D341Med (cell line): ENCODE measurements at regions not wholly inside any gene's neighbourhood (a gene's known extent, or its start where the extent isn't known, plus 50 kb on each side); places are given as distances from the start of the nearest gene placed in this dataset.

Source experiments
- DNase-seq: peaks from one replicate; pipeline ENCODE4 v3.0.0; 2012; ENCODE audit warnings: low spot score

DNA sequence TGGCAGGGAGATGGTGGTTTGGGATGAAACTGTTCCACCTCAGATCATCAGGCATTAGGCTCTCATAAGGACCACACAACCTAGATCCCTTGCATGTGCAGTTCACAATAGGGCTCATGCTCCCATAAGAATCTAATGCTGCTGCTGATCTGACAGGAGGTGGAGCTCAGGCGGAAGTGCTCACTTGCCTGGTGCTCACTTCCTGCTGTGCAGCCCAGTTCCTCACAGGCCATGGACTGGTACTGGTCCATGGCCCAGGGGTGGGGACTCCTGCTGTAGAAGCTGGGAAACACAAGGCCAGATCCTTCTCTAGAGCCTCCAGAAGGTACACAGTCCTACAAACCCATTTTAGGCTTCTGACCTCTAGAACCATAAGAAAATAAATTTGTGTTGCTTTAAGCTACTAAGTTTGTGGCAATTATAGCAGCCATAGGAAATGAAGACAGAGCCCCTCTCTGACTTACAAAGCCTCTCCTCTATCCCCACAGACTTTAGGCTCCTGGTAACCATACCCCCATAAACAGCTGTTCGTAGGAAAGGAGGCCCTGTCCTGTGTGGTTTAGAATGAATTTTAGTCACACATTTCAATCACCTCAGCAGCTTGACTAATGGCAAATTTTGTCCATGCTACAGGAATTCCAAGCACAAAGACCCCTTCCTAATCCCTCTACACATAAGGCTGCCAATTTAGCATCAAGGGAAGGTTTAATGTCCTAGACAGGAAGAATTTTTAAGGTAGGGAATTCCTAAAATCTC lies 206.1 kb upstream of the PHYHIPL start:
- DNase-seq = no peak

DNA sequence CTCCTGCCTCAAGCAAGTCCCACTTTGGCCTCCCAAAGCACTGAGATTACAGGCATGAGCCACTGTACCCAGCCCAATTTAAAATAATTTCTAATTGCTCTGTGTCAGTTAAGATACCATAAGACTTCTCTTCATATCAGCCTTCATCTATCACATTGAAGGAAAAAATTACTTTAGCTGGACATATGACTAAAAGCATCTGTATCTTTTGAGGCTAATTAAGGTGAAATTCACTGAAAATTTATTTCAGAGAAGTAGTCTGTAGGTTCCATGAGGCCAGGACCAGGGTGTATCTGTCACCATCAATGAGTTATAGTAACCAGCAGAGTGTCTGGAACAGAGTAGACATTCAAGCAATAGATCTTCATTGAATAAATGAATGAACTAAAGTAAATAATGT lies 205.2 kb upstream of the PHYHIPL start:
- no peak for DNase-seq

DNA sequence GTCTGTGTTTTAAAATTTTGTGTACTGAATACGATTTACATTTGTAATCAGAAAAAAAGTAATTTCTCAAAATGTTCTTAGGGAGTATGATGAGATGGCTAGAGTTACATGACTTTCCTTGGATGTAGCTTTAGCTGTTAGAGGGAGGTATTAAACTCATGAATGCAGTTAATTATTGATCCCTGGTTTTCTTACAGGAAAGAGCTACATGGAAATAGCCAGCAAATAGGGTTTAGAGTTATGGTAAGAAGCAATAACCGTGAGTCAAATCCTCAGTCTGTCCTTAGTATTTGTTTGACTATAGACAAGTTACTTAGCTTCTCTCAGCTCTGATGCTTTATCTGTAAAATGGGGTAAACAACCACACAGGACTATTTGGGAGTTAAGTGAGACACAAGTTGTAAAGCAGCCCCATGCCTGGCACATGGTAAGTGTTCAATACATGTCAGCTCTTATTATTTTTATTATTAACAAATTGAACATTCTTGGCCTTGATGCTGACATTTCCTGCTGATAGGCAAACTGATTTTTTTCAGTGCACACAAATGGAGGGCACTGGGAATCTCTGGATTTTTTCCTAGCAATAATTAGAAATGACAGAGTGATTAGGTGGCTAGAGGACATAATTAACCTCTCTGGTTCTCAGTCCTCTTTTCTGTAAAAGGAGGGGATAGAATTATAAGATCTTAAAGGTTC lies 204.5 kb upstream of the PHYHIPL start:
- DNase-seq = no peak

DNA sequence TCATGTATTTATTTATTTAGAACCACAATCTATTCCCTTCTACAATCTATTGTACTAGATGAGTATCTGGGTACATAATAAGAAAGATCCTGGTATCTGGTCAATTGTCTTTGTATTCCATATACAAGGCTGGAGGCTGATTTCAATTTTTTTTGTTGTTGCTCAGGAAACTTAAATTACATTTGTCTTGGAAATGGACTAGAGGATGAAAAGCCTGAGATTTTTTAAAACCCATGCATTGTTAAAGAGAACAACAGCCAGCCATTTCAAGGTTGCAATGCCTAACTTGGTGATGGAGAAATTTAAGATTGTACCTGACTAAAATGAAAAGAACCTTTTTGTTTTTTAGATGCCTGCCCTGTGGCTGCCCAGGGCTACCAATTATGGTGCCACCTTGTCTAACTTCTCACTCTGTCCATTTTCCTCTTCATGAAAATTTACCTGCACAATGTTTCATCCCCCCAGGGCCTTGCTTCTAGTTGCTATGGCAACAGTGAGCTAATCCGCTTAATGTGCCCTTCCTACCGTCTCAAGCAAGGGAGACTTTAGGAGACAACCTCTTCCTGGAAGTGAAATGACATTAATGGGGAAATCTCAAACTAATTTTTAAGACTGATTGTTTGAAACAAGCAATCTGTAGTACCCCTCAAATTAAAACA lies 203.7 kb upstream of the PHYHIPL start:
- peak; percentile 70 for DNase-seq

DNA sequence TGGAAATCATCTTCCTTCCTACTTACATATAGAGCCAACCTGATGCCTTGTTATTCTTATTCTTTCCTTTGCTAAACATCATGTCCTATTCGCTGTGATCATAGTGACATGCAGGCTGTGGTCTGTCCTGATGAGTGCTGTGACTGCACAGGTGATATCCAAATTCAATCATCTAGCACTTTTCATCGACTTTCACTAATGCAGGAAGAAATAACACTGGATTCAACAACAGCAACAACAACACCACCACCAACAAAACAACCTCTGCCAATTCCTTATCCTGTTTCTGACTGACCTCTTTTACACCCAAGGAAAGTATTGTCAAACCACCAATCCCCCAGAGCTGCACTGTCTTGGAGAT lies 203.2 kb upstream of the PHYHIPL start:
- DNase-seq = no peak

DNA sequence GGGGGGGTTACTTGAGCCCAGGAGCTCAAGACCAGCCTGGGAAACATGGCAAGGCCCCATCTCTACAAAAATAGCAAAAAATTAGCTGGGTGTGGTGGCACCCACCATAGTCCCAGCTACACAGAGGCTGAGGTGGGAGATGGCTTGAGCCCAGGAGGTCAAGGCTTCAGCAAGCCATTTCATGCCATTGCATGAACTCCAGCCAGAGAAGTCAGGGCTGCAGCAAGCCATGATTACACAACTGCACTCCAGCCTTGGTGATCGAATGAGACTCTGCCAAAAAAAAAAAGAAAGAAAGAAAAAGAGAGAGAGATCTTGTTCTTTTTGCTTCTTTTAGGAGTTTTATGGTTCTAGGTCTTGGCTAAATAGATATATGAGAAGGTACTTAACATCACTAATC lies 200.2 kb upstream of the PHYHIPL start:
- no peak for DNase-seq

DNA sequence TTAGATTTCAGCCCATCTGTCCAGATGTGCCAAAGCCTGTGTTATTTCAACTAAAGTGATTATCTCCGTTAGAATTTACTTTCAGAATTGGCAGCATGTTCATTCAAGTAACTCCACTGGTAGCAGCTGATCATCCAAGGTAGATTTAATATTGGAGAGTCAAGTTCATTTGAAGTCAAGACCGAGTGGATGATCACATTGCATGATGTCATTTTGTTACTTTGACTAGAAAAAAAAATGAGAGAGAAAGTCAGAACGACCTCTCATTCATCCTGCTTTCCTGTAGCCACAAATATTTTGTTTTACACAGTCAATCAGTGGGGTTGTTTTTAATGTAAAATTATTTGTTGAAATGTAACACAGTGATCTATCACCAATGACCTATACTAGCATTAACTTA lies 196.7 kb upstream of the PHYHIPL start:
- no peak for DNase-seq

DNA sequence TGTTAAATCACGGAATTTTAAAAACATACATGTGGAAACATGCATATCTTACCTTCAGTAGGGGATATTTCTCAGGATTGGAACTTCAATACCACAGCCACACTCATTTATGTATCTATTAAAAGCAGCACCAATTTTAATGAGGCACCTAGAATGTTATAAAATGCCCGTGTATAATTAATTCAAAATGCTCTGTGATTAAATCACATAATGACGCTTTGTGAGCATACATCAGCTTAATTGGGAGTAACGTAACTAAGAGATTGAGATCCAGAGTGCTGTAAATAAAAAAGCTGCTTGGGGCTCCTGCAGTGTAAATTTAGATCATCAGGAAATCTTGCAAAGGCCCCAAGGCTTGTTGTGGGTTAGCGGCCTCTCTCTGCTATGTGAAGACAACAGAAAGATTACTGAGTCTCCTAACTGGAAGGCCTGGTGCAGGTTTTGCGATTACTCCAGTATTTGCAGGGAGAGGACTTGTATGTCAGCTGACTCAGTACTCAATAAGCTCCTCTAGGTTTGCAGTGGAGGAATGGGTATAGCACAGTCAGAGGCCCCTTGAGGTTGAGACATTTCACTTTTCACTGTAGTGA lies 195.5 kb upstream of the PHYHIPL start:
- DNase-seq = peak; percentile 46

DNA sequence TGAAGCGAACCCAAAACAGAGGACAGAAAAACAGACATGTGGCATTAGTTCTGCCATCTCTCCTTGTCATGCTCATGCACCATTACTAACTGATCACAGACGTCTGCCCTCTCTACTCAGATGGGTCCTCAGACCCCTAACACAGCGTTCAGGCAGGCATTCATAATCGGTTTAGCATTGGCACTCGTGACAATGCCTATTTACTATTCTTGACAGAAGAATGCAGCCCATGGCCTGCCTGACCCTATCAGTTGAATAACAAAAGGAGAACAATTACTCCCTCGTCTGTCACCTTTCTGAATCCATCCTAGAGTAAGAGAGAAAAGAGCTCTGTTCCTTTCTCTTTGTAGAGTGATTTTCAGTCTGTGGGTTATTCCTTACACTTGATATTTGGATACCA lies 194.6 kb upstream of the PHYHIPL start:
- peak; percentile 68 for DNase-seq

DNA sequence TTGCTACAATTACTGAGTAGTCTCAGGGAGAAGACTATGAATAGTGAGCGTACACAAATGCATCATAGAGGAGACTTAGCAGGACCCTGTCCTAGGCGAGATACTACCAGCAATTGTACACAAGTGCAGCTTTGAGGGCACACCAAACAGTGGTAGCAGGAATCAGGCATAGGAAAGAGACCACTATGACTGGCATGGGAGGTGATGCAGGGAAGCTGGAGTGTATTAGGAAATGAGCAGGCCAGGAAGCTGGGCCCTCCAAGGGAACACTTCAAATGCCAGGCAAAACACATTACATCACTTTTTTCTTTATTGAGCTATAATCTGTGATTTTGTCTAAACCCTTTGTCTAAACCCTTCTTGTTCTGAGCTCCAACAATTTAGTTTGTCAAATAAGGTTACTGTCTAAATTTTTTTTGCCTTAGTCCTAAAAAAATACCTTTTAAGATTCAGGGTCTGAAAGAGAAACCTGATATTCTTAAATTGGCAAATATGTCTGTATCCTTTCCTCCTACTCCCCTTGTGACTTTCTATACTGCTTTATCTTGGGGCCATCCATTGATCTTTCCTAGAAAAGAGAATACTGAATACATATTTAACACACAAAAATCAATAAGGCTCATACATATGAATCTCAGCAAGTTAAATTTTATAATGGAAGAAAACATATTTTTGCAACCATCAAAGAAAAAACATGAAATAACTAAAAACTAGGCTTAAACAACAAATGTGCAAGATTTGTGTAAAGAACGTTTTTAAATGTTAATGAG lies 193.8 kb upstream of the PHYHIPL start:
- peak; percentile 53 for DNase-seq

DNA sequence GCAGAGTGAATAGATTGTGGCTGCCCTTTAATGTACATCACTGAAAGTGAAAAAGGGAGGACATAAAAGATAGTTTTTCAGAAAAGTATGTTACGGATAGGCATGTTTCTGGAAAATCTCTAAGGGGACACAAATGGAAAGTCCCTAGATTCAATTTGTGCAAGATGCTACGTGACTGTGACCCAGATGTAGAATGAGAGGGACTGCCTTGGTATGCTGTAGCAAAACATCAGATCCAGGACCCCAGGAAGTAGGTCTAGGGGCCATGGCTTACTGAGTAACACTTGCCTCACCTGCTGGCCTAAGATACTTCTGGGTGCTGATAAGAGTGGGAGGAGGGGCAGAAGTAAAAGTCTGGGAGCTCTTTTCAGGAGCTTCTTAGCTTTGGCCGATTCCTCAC lies 191.2 kb upstream of the PHYHIPL start:
- no peak for DNase-seq

DNA sequence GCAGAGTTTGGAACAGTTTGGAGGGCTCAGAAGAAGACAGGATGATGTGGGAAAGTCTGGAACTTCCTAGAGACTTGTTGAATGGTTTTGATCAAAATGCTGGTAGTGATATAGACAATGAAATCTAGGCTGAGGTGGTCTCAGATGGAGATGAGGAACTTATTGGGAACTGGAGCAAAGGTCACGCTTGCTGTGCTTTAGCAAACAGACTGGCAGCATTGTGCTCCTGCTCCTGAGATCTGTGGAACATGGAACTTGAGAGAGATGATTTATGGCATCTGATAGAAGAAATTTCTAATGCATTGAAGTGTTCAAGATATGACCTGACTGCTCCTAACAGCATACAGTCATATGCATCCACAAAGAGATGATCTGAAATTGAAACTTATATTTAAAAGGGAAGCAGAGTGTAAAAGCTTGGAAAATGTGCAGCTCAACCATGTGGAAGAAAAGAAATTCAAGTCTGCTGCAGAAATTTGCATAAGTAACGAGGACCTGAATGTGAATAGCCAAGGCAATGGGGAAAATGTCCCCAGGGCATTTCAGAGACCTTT lies 186.9 kb upstream of the PHYHIPL start:
- DNase-seq = no peak

DNA sequence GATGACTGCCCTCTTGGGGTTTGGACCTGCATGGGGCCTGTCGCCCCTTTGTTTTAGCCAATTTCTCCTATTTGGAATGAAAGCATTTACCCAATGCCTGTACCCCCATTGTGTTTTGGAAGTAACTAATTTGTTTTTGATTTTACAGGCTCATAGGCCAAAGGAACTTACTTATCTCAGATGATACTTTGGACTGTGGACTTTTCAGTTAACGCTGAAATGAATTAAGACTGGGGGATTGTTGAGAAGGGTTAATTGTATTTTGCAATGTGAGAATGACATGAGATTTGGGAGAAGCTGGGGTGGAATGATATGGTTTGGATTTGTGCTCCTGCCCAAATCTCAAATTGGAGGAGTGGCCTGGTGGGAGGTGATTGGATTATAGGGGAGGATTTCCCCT lies 185.8 kb upstream of the PHYHIPL start:
- DNase-seq = no peak

DNA sequence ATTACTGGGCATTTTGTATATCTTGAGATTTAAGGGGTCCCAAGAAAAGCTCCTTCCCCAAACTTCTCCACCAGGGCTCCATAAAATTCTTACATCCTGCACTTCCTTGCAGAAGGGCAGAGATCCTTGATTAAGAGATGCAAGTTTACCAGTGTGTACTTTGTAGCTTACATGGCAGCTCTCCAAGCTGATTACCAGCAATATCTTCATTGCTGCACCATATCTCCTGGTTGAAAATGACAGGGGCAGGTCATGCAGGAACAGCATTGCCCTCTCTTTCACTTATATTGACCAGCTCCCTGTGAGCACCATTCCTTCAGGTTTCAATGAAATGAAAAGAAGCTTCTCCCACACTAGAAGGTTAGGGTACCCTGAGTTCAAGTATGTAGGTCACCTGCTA lies 184.6 kb upstream of the PHYHIPL start:
- no peak for DNase-seq

DNA sequence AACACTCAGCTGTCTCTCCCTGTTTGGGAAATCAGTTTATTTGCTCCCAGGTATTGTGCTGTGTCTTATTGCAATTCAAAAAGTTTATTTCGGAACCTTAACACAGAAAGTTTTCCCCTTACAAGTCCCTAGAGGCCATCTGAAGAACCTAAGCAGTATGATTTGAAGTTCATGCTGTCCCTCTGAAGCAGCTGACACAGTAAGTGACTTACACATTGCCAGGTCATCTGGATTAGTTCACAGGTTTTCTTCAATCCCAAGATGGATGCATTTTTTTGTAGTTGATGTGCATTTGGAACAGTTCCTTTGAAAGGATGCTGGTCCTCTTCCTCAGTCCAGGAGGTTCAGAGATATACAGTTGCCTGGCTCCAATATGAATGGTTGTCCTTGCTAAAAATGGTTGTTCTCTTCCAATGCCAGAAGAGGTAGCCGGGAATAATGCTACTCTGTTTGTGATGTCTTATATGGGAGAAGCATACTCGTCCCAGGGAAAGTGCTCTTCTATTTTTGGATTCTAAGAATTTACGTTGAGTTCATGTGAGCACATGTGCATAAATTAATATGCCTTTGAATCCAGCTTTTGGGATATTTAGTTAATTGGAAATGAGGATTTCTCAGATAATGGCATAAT lies 183.5 kb upstream of the PHYHIPL start:
- no peak for DNase-seq

DNA sequence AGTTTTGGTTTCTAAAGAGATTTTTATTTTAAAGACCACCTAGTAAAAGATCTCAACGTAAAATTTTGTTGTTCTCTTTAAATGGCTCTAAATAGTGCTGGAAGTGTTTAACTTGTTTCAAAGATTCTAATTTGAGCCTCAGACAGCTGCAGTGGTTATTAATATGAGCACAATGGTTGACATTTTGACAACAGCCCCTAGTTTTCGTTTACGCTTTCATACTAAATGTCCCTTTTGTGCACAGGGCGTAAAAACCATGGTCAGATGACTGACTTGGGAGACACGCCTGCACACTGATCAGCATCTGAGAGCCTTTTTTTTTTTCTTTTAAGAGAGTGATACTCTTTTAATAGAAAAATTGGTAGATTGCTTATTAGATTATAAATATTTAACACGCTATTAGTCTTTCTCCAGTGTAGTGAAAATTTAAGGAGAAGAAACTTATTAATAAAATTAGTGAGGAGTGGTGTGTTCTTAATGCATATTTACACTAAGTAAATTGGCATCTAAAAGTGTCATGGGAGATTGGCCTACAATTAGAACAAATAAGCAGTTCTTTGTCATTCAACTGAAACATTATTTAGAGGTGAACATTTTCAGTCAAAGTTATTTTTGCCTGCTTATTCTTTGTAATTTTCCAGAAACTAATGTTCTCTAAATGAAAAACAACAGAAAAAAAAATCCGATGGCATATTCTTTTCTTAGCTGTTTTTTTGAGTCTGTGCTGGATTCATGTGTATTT lies 182.8 kb upstream of the PHYHIPL start:
- DNase-seq = no peak

DNA sequence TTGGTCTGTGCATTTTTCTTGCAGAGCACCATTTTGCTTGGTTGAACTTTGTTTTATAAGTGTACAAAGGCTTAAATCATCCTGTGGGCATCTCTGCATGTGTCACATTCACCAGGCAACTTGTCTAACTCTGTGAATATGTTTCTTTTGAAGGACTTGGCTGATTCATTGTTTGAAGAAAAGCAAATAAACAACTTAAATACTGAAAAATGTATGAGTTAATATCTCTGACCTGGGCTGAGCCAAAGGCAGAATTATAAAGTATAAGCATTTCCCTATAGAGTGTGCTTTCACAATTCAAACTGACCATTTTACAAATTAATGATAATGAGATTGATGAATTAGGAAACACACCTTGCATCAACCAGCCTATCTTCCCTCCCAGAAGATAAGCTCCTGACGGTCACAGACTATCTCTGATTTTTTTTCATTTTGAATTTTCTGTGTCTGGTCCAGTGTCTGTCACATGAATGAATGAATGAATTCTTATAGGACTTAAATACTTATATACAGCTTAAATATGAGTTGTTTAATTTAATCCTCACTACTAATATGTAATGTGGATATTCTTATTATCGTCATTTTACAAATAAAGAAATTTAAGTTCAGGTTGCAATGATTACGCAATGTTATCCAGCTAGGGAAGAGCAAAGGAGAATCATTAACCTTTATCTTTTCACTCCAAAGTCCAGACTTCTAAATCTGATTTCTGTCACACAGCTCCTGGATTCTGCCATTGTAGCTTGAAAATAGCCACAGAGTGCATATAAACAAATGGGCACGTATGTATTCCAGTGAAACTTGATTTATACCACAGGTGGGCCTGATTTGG lies 182.0 kb upstream of the PHYHIPL start:
- no peak for DNase-seq

DNA sequence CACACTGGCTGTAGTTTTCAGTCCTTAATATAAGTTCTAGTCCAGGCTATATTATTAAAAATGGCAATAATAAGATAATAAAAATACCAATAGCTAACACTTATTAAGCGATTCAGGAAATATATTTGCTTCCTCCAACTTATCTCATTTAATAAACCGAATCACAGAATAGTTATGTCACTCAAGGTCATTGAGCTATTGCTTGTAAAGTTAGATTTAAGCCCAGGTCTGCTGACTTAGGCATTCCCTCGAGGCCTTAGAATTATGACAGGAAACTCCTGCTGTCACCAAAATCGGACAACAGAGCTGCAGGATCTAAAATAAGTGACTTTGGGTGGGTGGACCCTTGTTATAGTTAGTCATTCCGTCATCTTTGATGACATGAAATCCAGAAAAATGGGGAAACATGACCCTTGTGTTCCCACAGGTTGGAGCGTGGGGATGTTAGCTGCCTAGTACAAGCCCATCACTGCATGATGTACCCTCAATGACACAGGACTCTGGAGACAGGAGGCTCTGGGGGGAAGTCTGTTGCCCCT lies 181.3 kb upstream of the PHYHIPL start:
- no peak for DNase-seq

DNA sequence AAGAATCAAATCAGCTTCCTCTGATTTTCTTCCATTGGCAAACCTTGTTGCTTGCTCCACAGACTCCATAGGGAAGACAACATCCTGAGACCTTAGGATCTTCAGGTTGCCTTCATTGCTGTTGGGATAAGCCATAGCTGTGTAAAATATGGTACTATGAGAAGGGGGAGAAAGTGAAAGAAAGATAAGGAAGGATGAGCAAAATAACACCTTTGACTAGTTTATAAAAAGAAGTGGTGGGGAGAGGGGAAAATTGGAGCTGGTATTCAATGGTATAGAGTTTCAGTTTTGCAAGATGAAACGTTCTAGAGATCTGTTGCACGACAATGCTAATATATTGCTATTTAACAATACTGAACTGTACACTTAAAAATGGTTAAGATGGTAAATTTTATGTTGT lies 180.4 kb upstream of the PHYHIPL start:
- no peak for DNase-seq

DNA sequence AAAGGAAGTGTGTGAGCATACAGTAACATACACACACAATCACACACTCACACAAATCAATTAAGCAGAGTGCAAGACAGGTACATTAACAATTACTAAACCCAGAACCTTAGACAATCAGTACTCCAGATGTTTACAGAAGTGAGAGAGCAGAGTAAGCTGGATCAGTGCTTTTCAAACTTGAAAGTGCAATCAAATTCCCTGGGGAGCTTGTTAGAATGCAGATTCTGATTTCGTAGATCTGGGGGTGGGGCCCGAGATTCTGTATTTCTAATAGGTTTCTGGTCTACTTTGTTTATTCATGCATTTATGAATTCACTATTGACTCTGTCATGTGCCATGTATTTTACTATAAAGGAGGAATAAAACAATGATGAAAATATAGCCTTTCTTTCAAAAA lies 179.6 kb upstream of the PHYHIPL start:
- DNase-seq = no peak
